COLO668 (cell line): ENCODE measurements at regions not wholly inside any gene's neighbourhood (a gene's known extent, or its start where the extent isn't known, plus 50 kb on each side); places are given as distances from the start of the nearest gene placed in this dataset.
A peak's percentile ranks its signal among the peaks of the same experiment; 100 is the strongest.
"Not testable (repeated sequence)": the region's sequence is repeated elsewhere in the genome, so short reads cannot be mapped to it uniquely, and the experiment has no call there.

Experiments
- DNase-seq: peaks from one replicate; lab custom pipeline; 2025; ENCODE audit not compliant: unreplicated experiment; lab: John Stamatoyannopoulos, UW

- not testable (repeated sequence) for DNase-seq
Observed at GRCh38 chr4:55696424-55696823, 60.3 kb upstream of the NMU start.

- no peak for DNase-seq
Observed at GRCh38 chr4:55706541-55706940, 70.4 kb upstream of the NMU start.

- DNase-seq: no peak
Observed at GRCh38 chr4:55707507-55707906, 71.4 kb upstream of the NMU start.

GRCh38 chr4:55707991-55708390 is 71.9 kb upstream of the NMU start:
- DNase-seq: not testable (repeated sequence)

- not testable (repeated sequence) for DNase-seq
Observed at GRCh38 chr4:55712835-55713234, 76.7 kb upstream of the NMU start.

GRCh38 chr4:55721651-55722050 is 85.6 kb upstream of the NMU start:
- no peak for DNase-seq

GRCh38 chr4:55722132-55722531 is 86.0 kb upstream of the NMU start:
- DNase-seq: peak; percentile 4

GRCh38 chr4:55723403-55723802 is 87.3 kb upstream of the NMU start:
- DNase-seq: no peak

GRCh38 chr4:55725057-55725456 is 89.0 kb upstream of the NMU start:
- no peak for DNase-seq

GRCh38 chr4:55727746-55728145 is 91.6 kb upstream of the NMU start:
- DNase-seq: no peak

GRCh38 chr4:55729351-55730279 is 90.0 kb upstream of the EXOC1L start:
- no peak for DNase-seq

GRCh38 chr4:55730280-55730931 is 89.2 kb upstream of the EXOC1L start:
- DNase-seq: no peak

- DNase-seq: no peak
Observed at GRCh38 chr4:55731959-55732358, 87.6 kb upstream of the EXOC1L start.

- DNase-seq: no peak
Observed at GRCh38 chr4:55732864-55733263, 86.7 kb upstream of the EXOC1L start.

GRCh38 chr4:55733932-55734331 is 85.7 kb upstream of the EXOC1L start:
- peak; percentile 51 for DNase-seq

- no peak for DNase-seq
Observed at GRCh38 chr4:55736605-55737183, 82.9 kb upstream of the EXOC1L start.

GRCh38 chr4:55742655-55743202 is 76.9 kb upstream of the EXOC1L start:
- DNase-seq: no peak

GRCh38 chr4:55744369-55744768 is 75.2 kb upstream of the EXOC1L start:
- DNase-seq: no peak

- DNase-seq: no peak
Observed at GRCh38 chr4:55745014-55745413, 74.6 kb upstream of the EXOC1L start.

GRCh38 chr4:55747793-55748192 is 71.8 kb upstream of the EXOC1L start:
- DNase-seq: no peak

GRCh38 chr4:55749666-55750065 is 69.9 kb upstream of the EXOC1L start:
- no peak for DNase-seq

GRCh38 chr4:55752810-55753209 is 66.8 kb upstream of the EXOC1L start:
- no peak for DNase-seq
